Duodenal mucosa (tissue), 2 donors: ENCODE measurements at regions not wholly inside any gene's neighbourhood (a gene's known extent, or its start where the extent isn't known, plus 50 kb on each side); places are given as distances from the start of the nearest gene placed in this dataset.
"Not testable (repeated sequence)": the region's sequence is repeated elsewhere in the genome, so short reads cannot be mapped to it uniquely, and the experiment has no call there.

Experiments used
- H3K27ac ChIP-seq: one replicate; pipeline ENCODE4 v1.7.0; 2013; ENCODE audit warnings: low read depth, low read length
- H3K27me3 ChIP-seq, 2 donors: one replicate each; pipeline ENCODE4 v1.7.0; 2013; ENCODE audit warnings: low read length in 2 of 2, control low read depth in 1 of 2; ENCODE audit not compliant: insufficient read depth in 2 of 2, control insufficient read depth in 1 of 2
- H3K36me3 ChIP-seq, 2 donors: one replicate each; pipeline ENCODE4 v1.7.0; 2013; ENCODE audit warnings: low read length in 2 of 2, control low read depth in 1 of 2; ENCODE audit not compliant: insufficient read depth in 2 of 2, control insufficient read depth in 1 of 2
- H3K4me1 ChIP-seq, 2 donors: one replicate each; pipeline ENCODE4 v1.7.0; 2013; ENCODE audit warnings: low read length in 2 of 2, control low read depth in 1 of 2; ENCODE audit not compliant: insufficient read depth in 2 of 2, control insufficient read depth in 1 of 2
- H3K4me3 ChIP-seq, 2 donors: one replicate each; pipeline ENCODE4 v1.7.0; 2013; ENCODE audit warnings: low read length in 2 of 2, low read depth in 1 of 2
- H3K9ac ChIP-seq, 2 donors: one replicate each; pipeline ENCODE4 v1.7.0; 2013; ENCODE audit warnings: low read length in 2 of 2, low read depth in 1 of 2
- H3K9me3 ChIP-seq, 2 donors: one replicate each; pipeline ENCODE4 v1.7.0; 2013; ENCODE audit warnings: low read length in 2 of 2, control low read depth in 1 of 2; ENCODE audit not compliant: control insufficient read depth in 1 of 2

GRCh38 chr2:22967756-22968155 lies 417.2 kb upstream of the KLHL29 start:
- Histone ChIP-seq H3K9ac (no peak overlapping the region), H3K36me3 (no peaks in the 10 kb centered on the region), H3K4me1 (no peaks in the 10 kb centered on the region), H3K9me3 (no peaks in the 10 kb centered on the region), H3K27ac (no peak overlapping the region), H3K4me3 (no peak overlapping the region), H3K27me3 (no peaks in the 10 kb centered on the region)

- H3K9me3 ChIP-seq = no peaks in the 10 kb centered on the region
- no peak overlapping the region for H3K4me3 ChIP-seq
- H3K27ac ChIP-seq = no peak overlapping the region
- no peaks in the 10 kb centered on the region for H3K36me3 ChIP-seq
- no peaks in the 10 kb centered on the region for H3K4me1 ChIP-seq
- H3K9ac ChIP-seq = no peak overlapping the region
- H3K27me3 ChIP-seq = no peaks in the 10 kb centered on the region
Measured at GRCh38 chr2:22970284-22970975, 414.5 kb upstream of the KLHL29 start.

- Histone ChIP-seq H3K27me3 (no peaks in the 10 kb centered on the region), H3K4me3 (no peak overlapping the region), H3K9ac (no peak overlapping the region), H3K36me3 (no peaks in the 10 kb centered on the region), H3K27ac (no peak overlapping the region), H3K4me1 (no peaks in the 10 kb centered on the region), H3K9me3 (no peaks in the 10 kb centered on the region)
Measured at GRCh38 chr2:22970991-22971390, 414.0 kb upstream of the KLHL29 start.

- Histone ChIP-seq H3K4me3 (no peak overlapping the region), H3K27me3 (no peaks in the 10 kb centered on the region), H3K36me3 (no peaks in the 10 kb centered on the region), H3K27ac (no peak overlapping the region), H3K9me3 (no peaks in the 10 kb centered on the region), H3K4me1 (no peaks in the 10 kb centered on the region), H3K9ac (no peak overlapping the region)
Measured at GRCh38 chr2:22981785-22982184, 403.2 kb upstream of the KLHL29 start.

- H3K9ac ChIP-seq, H3K36me3 ChIP-seq, H3K27ac ChIP-seq, H3K9me3 ChIP-seq, H3K27me3 ChIP-seq, H3K4me1 ChIP-seq, H3K4me3 ChIP-seq: not testable (repeated sequence)
Measured at GRCh38 chr2:22984152-22984551, 400.8 kb upstream of the KLHL29 start.

GRCh38 chr2:22990246-22990645 lies 394.7 kb upstream of the KLHL29 start:
- H3K9me3 ChIP-seq = no peaks in the 10 kb centered on the region
- H3K27me3 ChIP-seq = no peaks in the 10 kb centered on the region
- no peak overlapping the region for H3K9ac ChIP-seq
- H3K27ac ChIP-seq = no peak overlapping the region
- H3K4me3 ChIP-seq = no peak overlapping the region
- H3K36me3 ChIP-seq = no peaks in the 10 kb centered on the region
- no peaks in the 10 kb centered on the region for H3K4me1 ChIP-seq

GRCh38 chr2:22991844-22992243 lies 393.1 kb upstream of the KLHL29 start:
- Histone ChIP-seq H3K27ac (no peak overlapping the region), H3K9ac (no peak overlapping the region), H3K4me1 (no peaks in the 10 kb centered on the region), H3K27me3 (no peaks in the 10 kb centered on the region), H3K4me3 (no peak overlapping the region), H3K36me3 (no peaks in the 10 kb centered on the region), H3K9me3 (no peaks in the 10 kb centered on the region)

- Histone ChIP-seq H3K4me1 (no peaks in the 10 kb centered on the region), H3K36me3 (no peaks in the 10 kb centered on the region), H3K9ac (no peak overlapping the region), H3K27ac (no peak overlapping the region), H3K27me3 (no peaks in the 10 kb centered on the region), H3K9me3 (no peaks in the 10 kb centered on the region), H3K4me3 (no peak overlapping the region)
Measured at GRCh38 chr2:22992441-22992840, 392.5 kb upstream of the KLHL29 start.

GRCh38 chr2:22993250-22993649 lies 391.7 kb upstream of the KLHL29 start:
- Histone ChIP-seq H3K27me3 (no peaks in the 10 kb centered on the region), H3K36me3 (no peaks in the 10 kb centered on the region), H3K4me3 (no peak overlapping the region), H3K9ac (no peak overlapping the region), H3K4me1 (no peaks in the 10 kb centered on the region), H3K27ac (no peak overlapping the region), H3K9me3 (no peaks in the 10 kb centered on the region)

- H3K27ac ChIP-seq = no peak overlapping the region
- H3K9me3 ChIP-seq = no peaks in the 10 kb centered on the region
- H3K27me3 ChIP-seq = no peaks in the 10 kb centered on the region
- H3K4me1 ChIP-seq = no peaks in the 10 kb centered on the region
- H3K4me3 ChIP-seq = no peak overlapping the region
- H3K9ac ChIP-seq = no peak overlapping the region
- no peaks in the 10 kb centered on the region for H3K36me3 ChIP-seq
Measured at GRCh38 chr2:22995576-22995975, 389.4 kb upstream of the KLHL29 start.

- H3K36me3 ChIP-seq = no peaks in the 10 kb centered on the region
- H3K27me3 ChIP-seq = no peaks in the 10 kb centered on the region
- no peaks in the 10 kb centered on the region for H3K4me1 ChIP-seq
- H3K9me3 ChIP-seq = no peaks in the 10 kb centered on the region
- no peak overlapping the region for H3K27ac ChIP-seq
- no peak overlapping the region for H3K4me3 ChIP-seq
- H3K9ac ChIP-seq = no peak overlapping the region
Measured at GRCh38 chr2:22996911-22997310, 388.1 kb upstream of the KLHL29 start.
